SU-DHL-6 (cell line): ENCODE measurements at regions not wholly inside any gene's neighbourhood (a gene's known extent, or its start where the extent isn't known, plus 50 kb on each side); places are given as distances from the start of the nearest gene placed in this dataset.

Experiments
- H2AFZ ChIP-seq: fragments of 200-600 bp; sonication (generic); 2 replicates; pipeline ENCODE4 v1.6.1; 2014; ENCODE audit warnings: low read depth, mild to moderate bottlenecking, moderate library complexity, mixed read lengths, antibody characterized with exemption, low read length; ENCODE audit not compliant: severe bottlenecking
- H3F3A ChIP-seq: fragments of 200-600 bp; shearing (Covaris generic); 2 replicates; pipeline ENCODE4 v1.6.0; 2016; ENCODE audit warnings: antibody characterized with exemption, mild to moderate bottlenecking; ENCODE audit not compliant: insufficient read depth
- H3K27ac ChIP-seq: fragments of 200-600 bp; sonication (generic); 2 replicates; pipeline ENCODE4 v1.5.1; 2016; ENCODE audit warnings: low read depth, mild to moderate bottlenecking, low read length, moderate library complexity, mixed read lengths
- H3K27me3 ChIP-seq: fragments of 200-600 bp; sonication (generic), shearing (Covaris generic); 2 replicates; pipeline ENCODE4 v1.6.0; 2014; ENCODE audit warnings: mild to moderate bottlenecking, low read length
- H3K36me3 ChIP-seq: fragments of 200-600 bp; sonication (generic); 2 replicates; pipeline ENCODE4 v1.6.1; 2014; ENCODE audit warnings: mild to moderate bottlenecking, low read length, mixed read lengths
- H3K4me2 ChIP-seq: fragments of 300-600, 200-600 bp; shearing (Covaris generic), sonication (generic); 2 replicates; pipeline ENCODE4 v1.6.0; 2014; ENCODE audit warnings: low read length, low read depth, mild to moderate bottlenecking; ENCODE audit not compliant: poor library complexity, severe bottlenecking
- H3K4me3 ChIP-seq: fragments of 200-600 bp; sonication (generic); 2 replicates; pipeline ENCODE4 v1.5.1; 2014; ENCODE audit warnings: antibody characterized with exemption, low read length, mild to moderate bottlenecking, mixed read lengths; ENCODE audit not compliant: insufficient read depth, poor library complexity, severe bottlenecking
- H3K79me2 ChIP-seq: fragments of 200-600 bp; sonication (generic); 2 replicates; pipeline ENCODE4 v1.6.1; 2014; ENCODE audit warnings: mild to moderate bottlenecking, low read length, moderate library complexity; ENCODE audit not compliant: insufficient read depth
- H3K9ac ChIP-seq: fragments of 200-600 bp; sonication (generic); 2 replicates; pipeline ENCODE4 v1.7.0; 2014; ENCODE audit warnings: mild to moderate bottlenecking, low read length
- H3K9me2 ChIP-seq: fragments of 200-600 bp; sonication (generic); replicated peaks from 2 replicates; pipeline ENCODE4 v1.6.1; 2014; ENCODE audit warnings: low read length; ENCODE audit not compliant: insufficient read depth
- H3K9me3 ChIP-seq: fragments of 200-600 bp; sonication (generic); 2 replicates; pipeline ENCODE4 v1.6.1; 2014; ENCODE audit warnings: low read length, mixed read lengths; ENCODE audit not compliant: insufficient read depth
- H4K20me1 ChIP-seq: fragments of 200-600 bp; sonication (generic); 2 replicates; pipeline ENCODE4 v1.6.1; 2014; ENCODE audit warnings: low read depth, mild to moderate bottlenecking, antibody characterized with exemption, low read length, moderate library complexity, mixed read lengths
- CTCF ChIP-seq: fragments of 200-600 bp; sonication (generic); IDR thresholded peaks from one replicate; pipeline ENCODE4 v1.5.1; 2017; ENCODE audit warnings: antibody characterized with exemption, mild to moderate bottlenecking, low read length, moderate library complexity; ENCODE audit not compliant: insufficient read depth, poor library complexity, severe bottlenecking
- EZH2phosphoT487 ChIP-seq: fragments of 200-600 bp; sonication (generic), shearing (Covaris generic); conservative IDR thresholded peaks from 2 replicates; pipeline ENCODE4 v1.6.1; 2018; ENCODE audit warnings: mild to moderate bottlenecking, antibody characterized with exemption, low read length, moderate library complexity, mixed read lengths

DNA sequence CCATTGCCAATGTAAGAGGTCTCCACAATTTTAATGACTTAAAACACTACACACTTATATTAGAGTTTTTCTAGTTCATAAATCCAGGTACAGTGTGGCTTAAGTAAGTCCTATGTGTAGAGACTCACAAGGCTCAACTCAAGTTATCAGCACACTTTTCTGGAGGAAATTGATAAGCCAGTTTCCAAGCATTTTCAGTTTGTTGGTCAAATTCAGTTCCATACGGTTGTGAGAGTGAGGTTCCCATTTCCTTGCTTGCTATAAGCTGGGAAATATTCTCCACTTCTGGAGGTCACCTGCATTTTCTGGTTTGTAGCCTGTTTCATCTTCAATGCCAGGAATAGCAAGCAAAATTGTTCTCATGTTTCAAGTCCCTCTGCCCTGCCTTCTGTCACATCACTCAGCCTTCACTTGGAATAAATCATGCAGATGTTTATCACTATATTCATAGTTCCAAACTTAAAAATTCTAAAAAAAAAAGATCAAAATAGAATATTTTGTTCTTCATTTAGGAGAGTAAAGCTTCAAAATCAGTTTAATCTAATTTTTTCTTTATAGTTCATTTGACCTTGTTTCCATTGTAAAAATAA, 1137.5 kb upstream of the INTU start:
- Histone ChIP-seq H3K9ac (no peak overlapping the region), H3K79me2 (no peaks in the 10 kb centered on the region), H3K36me3 (no peaks in the 10 kb centered on the region), H2AFZ (no peak overlapping the region), H3K27ac (no peak overlapping the region), H3K4me3 (no peak overlapping the region), H3K9me2 (no peaks in the 10 kb centered on the region), H3K9me3 (no peaks in the 10 kb centered on the region), H3K4me2 (no peak overlapping the region), H3F3A (no peaks in the 10 kb centered on the region), H3K27me3 (no peaks in the 10 kb centered on the region), H4K20me1 (no peaks in the 10 kb centered on the region)
- TF ChIP-seq CTCF (no peak), EZH2phosphoT487 (no peak)

DNA sequence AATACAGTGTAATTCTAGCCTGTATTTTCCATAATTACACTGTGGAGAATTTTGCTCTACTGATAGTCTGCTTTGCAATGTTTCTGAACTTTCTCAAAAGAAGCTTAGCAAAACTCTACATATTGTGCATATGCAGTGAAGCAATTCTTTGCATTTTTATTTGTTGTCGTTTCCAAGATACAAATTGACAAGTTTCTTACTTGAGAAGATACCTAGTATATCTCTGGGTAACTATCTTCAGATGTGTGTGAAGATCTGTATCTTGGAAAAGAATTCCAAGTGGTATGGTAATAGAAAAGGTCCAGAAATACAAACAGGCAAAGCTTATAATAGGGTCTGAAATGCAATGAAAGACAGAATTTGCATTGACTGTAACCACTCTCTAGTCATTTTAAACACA, 1119.8 kb upstream of the INTU start:
- Histone ChIP-seq H2AFZ (no peak overlapping the region), H3K4me3 (no peak overlapping the region), H3K4me2 (no peak overlapping the region), H3K79me2 (no peaks in the 10 kb centered on the region), H4K20me1 (no peaks in the 10 kb centered on the region), H3K27me3 (no peaks in the 10 kb centered on the region), H3K27ac (no peak overlapping the region), H3K9me3 (no peaks in the 10 kb centered on the region), H3F3A (no peaks in the 10 kb centered on the region), H3K36me3 (no peaks in the 10 kb centered on the region), H3K9ac (no peak overlapping the region), H3K9me2 (no peaks in the 10 kb centered on the region)
- TF ChIP-seq EZH2phosphoT487 (no peak), CTCF (no peak)

GRCh38 chr4:126513596-126513995, 1119.2 kb upstream of the INTU start:
- no peaks in the 10 kb centered on the region for H3K36me3 ChIP-seq
- H3K79me2 ChIP-seq: no peaks in the 10 kb centered on the region
- H3K9ac ChIP-seq: no peak overlapping the region
- no peak overlapping the region for H3K27ac ChIP-seq
- no peaks in the 10 kb centered on the region for H3F3A ChIP-seq
- H3K9me2 ChIP-seq: no peaks in the 10 kb centered on the region
- H2AFZ ChIP-seq: no peak overlapping the region
- no peaks in the 10 kb centered on the region for H3K9me3 ChIP-seq
- no peak for TF ChIP-seq CTCF
- TF ChIP-seq EZH2phosphoT487: no peak
- H3K4me3 ChIP-seq: no peak overlapping the region
- H4K20me1 ChIP-seq: no peaks in the 10 kb centered on the region
- no peaks in the 10 kb centered on the region for H3K27me3 ChIP-seq
- no peak overlapping the region for H3K4me2 ChIP-seq
